DND-41 (cell line): ENCODE measurements at regions not wholly inside any gene's neighbourhood (a gene's known extent, or its start where the extent isn't known, plus 50 kb on each side); places are given as distances from the start of the nearest gene placed in this dataset.

Source experiments
- CTCF ChIP-seq: IDR thresholded peaks from 2 replicates; pipeline ENCODE4 v1.5.1; 2012; ENCODE audit warnings: borderline replicate concordance, low read length, moderate library complexity, mild to moderate bottlenecking; ENCODE audit not compliant: poor library complexity, severe bottlenecking; ENCODE audit errors: extremely low read depth
- EZH2 ChIP-seq: IDR thresholded peaks from 3 replicates; pipeline ENCODE4 v1.6.1; 2012; ENCODE audit warnings: borderline replicate concordance, low read depth, mild to moderate bottlenecking, moderate library complexity, low read length, inconsistent platforms; ENCODE audit not compliant: severe bottlenecking

GRCh38 chr9:30289435-30289834 lies 2095.0 kb upstream of the ACO1 start:
- no peak for TF ChIP-seq CTCF
- TF ChIP-seq EZH2 = no peak
